GM18858 (cell line): ENCODE measurements at regions not wholly inside any gene's neighbourhood (a gene's known extent, or its start where the extent isn't known, plus 50 kb on each side); places are given as distances from the start of the nearest gene placed in this dataset.
"Not testable (repeated sequence)": the region's sequence is repeated elsewhere in the genome, so short reads cannot be mapped to it uniquely, and the experiment has no call there.

Source experiments
- ATAC-seq: cut with Tn5 transposase; IDR thresholded peaks from one replicate; pipeline ENCODE4 v1.9.1; 2021; ENCODE audit not compliant: unreplicated experiment

DNA sequence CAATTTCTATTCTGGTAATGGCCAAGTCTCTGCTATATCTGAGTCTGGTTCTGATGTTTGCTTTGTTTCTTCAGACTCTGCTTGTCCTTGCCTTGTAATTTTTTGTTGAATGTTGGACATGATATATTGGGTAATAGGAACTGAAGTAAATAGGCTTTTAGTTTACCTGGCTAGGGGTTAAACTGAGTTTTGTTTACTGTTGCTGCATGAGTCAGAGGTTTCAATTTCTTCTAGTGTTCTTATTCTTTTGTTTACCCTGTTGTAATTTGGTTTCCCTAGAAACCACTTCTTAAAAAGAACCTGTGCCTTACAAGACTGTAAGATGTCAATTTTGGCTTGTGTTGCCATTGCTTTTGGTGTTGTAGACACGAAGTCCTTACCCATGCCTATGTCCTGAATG lies 285.0 kb upstream of the KCNH7 start:
- peak; percentile 65 for ATAC-seq

DNA sequence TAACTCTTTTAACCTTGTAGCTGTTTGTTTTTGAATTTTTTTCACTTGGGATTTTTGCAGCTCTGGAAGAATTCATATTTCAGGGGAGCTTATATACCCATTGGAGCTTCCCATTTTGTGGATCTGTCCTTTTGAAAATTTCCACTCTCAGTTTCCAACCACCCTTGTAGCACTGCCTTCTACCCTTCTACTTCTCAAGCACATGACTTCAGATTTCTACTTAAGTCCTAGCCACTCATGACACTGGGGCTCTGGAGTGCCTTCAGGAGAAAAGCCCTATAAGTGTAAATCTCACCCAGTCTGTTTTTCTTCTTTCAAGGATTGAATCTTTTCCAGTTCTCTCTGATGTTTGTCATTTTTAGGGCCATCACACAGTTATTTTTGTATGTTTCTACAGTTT lies 283.7 kb upstream of the KCNH7 start:
- no peak for ATAC-seq

DNA sequence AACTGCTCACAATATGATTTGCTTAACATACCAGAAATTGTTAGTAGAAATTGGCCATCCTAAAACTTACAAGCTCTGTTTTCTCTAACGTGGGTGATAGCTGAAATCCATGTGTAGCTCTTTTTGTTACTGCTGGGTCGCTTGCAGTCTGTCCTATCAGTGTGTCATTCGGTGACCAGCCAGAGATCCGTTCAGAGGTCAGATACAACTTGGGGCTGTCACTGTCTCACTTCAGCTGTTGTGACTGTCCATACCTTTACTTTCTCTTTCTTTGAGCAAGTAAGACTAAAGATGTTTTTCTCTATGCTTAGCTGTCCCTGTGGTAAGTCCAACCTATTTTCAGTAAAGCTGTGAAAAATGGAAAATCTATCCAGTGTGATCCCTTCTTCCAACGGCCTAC lies 282.9 kb upstream of the KCNH7 start:
- no peak for ATAC-seq

DNA sequence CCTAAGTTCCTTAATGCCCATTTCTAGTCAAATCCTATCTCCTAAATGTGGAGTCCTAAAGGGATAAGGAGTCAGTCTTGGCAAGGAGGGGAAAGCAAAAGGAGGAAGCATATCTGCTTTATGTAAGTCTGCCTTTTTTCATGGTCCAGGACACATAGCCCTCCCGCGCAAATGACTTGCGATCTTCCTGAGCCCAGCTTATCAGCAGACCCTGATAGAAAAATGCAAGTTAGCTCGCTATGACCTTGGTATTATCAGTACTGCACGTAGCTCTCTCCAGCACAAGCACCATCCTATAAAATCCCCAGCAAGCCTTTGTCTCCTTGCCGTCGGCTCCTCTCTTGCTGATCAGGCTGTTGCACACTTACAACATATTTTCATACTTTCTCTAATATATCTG lies 281.4 kb upstream of the KCNH7 start:
- ATAC-seq = no peak

DNA sequence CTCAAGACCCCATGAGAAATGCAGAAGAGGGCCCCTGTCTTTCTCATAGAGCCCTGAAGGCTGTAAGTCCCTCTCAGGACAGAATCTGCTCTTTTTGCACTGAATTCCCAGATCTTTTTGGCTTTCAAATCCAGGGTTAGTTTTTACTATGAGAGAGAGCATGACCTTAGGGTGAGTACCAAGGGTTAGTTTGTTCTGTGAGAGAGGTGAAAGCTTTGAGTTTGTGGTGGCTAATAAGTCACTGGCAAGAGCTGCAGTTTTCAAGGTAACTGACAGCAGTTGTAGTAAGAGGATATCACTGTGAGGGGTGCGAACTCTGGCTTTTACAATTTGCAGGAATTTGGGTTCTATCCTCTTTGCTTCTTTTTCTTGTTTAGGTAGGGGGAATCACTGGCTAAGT lies 248.4 kb upstream of the KCNH7 start:
- no peak for ATAC-seq

DNA sequence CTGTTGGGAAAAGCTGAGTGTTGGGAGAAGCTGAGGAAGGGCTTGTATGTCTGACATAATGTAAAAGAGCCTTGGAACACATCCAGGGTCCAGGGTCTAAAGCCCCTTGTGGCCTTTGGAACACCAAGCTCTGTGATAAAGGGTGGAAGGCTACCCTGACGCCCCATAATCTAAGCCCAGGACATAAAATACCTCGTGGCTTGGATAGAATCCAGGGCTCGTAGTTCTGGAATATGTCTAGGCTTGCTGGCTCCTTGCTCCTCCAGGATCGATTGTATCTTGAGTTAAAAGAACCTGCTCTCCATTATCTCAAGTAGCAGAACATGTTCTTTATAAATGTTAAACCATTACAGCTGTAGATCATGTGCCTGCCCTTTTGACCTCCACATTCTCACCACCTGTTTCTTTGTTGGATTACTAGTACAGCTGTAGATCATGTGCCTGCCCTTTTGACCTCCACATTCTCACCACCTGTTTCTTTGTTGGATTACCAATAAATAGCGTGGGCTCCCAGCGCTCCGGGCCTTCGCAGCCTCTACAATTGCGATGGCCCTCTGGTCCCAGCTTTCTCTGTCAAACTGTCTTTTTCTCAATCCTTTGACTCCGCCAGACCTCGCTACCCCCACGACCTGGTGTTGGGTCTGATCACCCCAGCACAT lies 246.9 kb upstream of the KCNH7 start:
- not testable (repeated sequence) for ATAC-seq

DNA sequence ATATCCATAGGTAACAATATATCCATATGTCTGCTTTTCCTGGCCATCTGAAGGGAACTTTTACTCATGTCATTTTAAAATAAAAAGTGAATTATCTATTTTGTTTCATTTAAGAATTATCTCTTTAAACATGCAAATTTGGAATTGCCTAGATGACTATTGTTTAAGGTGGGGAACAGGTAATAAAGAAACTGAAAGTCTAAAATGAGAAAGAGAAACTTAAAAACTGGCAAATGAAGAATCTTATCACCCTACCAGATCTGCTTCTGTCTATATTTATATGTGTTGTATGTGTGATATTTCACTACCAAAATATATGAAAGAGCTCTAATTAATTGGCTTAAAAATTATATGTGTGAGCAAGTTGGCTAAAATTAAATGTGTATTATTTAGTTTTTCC lies 243.2 kb upstream of the KCNH7 start:
- ATAC-seq = no peak

DNA sequence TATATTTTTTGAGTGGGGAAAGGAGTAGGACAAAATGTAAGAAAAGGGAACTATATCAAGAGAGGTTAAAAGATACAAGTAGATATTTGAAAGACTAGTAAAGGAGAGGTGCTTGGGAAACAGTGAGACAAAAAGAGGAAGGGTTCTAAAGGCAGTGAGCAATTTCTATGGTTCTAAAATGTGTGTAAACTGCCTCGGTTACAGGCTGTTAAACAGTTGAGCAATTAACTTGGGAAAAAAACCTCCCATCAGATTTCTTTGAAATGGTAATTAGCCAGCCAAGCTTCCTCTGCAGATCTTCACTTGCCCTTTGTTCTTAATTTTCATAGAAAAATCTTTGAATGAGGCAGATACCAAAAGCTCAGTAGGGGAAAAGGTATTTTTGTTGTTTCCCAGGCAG lies 238.7 kb upstream of the KCNH7 start:
- ATAC-seq = no peak

DNA sequence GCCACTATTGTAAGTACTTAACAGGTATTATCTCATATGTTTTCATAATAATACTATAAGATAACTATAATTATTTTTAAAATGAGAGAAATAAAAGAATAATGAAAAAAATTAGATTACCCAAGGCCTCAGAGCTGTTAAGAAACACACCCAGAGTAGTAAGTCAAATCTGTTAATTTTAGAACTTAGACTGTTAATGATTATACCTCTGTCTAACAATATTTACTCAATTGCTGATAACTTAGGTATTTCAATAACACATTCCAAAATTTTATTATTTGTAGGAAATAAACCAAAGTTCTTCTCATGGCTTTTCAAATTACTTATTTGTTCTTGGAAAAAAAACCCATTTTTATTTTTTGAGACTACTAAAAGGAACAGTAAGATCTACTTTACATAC lies 227.5 kb upstream of the KCNH7 start:
- ATAC-seq = no peak

DNA sequence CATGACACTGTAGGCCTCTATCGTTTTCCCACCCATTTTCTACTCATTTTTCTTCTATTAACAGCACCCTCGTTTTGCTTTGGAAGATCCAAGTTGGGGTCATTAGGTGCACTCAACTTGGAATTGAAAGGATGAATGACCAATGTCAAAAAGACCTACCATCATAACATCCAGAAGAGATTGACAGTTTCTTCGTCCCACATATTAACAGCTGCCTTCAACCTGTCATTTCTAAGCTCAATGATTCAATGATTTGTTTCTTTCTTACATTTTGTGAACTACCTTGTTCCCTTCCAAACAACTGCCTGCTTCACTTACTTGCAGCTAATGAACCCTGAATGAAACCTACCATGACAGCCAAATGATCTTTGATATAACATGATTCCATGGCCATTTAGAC lies 224.0 kb upstream of the KCNH7 start:
- ATAC-seq = no peak

DNA sequence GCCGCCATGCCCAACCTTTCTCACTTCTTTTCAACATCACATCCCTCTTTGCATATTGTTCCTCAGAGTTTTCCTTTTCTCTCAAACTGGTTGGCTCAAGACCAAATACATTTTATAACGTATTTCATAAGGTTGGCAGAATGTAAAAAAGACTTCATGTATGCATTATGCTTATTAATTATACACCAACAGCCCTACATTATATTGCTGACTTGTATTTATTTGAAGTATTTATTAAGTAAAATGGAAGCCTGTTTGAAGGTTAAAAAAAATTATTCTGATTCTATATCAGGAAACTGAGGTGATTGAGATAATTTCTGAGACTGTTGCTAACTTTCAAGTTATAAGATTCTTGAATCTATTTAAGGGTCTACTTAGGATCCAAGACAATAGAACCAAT lies 208.0 kb upstream of the KCNH7 start:
- ATAC-seq = no peak

DNA sequence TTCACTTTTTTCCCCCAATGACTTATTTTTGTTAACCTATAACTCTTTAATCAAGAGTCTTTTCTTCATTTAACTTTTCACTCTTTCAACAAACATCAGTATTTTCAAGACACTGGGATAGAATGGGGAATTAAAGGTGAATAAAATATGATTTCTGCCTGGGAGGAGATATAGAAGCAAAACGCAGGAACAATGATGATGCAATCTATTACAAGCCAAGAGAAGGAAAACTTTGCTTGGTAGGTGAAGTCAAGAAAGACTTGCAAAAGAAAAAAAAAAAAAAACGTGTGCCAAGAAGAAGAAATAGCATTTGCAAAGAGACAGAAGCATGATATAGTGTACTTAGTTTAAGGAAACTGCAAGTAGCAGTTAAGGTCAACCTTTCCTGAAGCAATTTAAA lies 207.3 kb upstream of the KCNH7 start:
- ATAC-seq = no peak

DNA sequence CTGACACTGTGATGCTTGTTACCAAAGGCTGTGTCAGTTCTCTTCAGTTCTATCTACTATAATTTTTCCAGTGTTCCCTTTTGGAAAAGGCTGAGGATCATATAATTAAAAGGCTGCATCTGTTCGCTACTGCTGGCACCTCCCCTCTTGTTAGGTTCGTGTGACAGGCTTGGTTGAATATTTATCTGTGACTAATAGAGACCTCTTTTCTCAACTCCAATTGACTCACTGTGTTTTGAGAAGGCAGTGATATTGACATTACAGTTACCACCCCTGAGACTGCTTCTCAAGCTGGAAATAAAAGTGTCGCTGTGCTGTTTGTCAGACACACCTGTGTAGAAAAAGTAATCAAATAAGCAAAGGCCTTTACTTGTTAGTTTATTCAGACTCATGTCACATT lies 205.5 kb upstream of the KCNH7 start:
- no peak for ATAC-seq

DNA sequence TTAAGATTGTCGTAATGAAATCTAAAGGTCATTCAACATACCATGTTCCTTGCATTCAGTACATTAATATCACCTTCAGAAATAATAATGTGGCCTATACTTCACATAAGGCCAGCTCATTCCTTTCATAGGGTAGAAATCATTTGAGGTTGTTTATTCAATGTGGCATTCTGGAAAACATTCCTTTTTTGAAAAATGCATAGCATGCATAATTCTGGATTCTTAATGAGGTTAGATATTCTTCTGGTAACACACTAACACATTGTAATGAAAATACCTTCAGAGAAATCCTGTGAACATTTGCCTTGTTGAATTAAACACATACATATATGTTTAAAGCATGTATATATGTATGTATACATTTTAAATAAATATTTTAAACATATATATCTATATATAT lies 204.6 kb upstream of the KCNH7 start:
- ATAC-seq = no peak

DNA sequence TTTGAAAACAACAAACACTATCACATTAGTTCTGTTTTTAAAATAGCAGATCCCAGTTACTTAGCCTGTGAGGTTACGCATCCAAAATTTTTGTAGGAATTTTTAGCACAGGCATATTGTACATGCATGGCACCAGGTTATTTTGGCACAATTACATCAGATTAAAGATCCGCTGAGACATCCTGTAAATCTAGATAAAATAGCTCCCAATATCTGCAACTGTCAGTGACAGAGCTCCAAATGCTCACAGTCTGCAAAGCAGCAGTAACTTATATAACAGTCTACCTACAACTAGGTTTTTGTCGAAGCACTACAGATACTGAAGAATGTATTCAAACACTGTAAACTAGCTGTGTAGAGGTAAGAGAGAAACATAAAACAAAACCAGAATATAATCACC lies 200.7 kb upstream of the KCNH7 start:
- ATAC-seq = no peak

DNA sequence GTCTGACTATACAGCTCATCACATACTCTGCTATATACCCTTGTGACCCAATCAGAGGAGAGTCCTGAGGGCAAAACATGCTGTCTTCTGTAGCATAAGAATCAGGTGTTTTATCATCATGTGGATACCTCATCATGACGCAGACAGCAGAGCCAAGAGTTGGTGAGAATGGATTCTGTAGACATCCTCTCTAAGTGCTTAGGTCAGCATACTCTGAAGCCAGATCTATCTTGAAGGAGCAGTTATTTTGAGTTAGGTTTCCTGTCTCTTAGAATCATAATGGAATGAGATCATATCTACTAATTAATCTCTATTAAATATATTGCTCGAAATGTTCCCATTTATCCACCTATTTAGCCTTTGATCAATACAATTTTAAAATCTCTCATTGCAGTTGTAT lies 190.2 kb upstream of the KCNH7 start:
- ATAC-seq = no peak

DNA sequence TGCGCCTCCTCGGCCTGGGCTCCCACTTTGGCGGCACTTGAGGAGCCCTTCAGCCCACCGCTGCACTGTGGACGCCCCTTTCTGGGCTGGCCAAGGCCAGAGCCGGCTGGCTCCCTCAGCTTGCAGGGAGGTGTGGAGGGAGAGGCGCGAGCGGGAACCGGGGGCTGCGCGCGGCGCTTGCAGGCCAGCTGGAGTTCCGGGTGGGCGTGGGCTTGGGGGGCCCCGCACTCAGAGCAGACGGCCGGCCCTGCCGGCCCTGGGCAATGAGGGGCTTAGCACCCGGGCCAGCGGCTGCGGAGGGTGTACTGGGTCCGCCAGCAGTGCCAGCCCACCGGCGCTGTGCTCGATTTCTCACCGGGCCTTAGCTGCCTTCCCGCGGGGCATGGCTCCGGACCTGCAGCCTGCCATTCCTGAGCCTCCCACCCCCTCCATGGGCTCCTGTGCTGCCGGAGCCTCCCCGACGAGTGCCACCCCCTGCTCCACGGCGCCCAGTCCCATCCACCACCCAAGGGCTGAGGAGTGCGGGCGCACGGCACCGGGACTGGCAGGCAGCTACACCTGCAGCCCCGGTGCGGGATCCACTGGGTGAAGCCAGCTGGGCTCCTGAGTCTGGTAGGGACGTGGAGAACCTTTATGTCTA lies 187.7 kb upstream of the KCNH7 start:
- ATAC-seq = not testable (repeated sequence)

DNA sequence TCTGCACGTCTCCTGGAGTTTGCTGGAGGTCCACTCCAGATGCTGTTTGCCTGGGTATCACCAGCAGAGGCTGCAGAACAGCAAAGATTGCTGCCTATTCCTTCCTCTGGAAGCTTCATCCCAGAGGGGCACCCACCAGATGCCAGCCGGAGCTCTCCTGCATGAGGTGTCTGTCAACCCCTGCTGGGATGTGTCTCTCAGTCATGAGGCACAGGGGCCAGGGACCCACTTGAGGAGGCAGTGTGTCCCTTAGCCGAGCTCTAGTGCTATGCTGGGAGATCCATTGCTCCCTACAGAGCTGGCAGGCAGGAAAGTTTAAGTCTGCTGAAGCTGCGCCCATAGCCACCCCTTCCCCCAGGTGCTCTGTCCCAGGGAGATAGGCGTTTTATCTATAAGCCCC lies 178.3 kb upstream of the KCNH7 start:
- not testable (repeated sequence) for ATAC-seq

DNA sequence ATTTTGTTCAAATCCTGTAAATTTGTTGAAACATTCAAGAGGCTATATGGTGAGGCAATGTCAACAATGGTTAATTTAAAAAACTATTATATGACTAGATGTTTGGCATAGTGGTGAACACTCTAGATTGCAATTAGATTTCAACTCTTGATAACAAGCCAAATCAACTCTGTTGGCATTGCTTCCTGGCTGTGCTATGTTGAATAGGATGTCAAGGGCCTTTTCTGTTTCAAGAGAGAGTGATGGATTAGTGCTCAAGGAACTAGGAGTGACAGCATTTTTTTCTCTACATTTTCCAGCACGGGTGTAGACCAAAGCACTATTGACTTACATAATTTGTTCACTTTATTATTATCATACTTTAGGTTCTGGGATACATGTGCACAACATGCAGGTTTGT lies 172.4 kb upstream of the KCNH7 start:
- no peak for ATAC-seq

DNA sequence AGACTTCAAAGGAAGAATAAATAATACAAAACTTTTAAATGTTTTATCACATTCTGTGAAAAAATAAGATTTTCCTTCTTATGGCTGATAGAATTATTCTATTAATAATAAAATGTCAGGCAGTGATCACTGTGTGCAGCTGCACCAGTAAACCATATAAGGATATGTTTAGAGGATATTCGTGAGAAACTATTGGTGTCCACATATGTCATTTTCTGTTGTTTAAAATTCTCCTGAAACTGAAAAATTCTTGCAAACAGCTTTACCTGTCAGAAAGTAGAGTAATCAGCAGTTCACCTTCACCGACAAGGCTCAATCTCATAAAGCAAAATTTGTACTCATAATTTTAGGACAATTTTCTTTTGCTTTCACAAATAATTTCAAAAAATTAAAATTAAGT lies 170.1 kb upstream of the KCNH7 start:
- ATAC-seq = no peak

DNA sequence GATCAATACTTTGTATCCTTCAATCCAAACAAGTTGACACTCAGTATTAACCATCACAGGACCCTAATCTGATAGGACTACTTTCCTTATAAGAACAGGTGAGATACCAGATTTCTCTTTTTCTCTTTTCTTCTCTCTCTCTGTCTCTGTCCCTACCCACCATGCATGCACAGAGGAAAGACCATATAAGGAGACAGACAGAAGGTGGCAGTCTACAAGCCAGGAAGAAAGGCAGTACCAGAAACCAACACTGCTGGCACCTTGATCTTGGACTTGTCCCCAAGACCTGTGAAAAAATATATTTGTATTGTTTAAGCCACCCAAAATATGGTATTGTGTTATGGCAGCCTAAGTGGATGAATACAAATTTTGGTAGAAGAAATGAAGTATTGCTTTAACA lies 156.2 kb upstream of the KCNH7 start:
- ATAC-seq = no peak

DNA sequence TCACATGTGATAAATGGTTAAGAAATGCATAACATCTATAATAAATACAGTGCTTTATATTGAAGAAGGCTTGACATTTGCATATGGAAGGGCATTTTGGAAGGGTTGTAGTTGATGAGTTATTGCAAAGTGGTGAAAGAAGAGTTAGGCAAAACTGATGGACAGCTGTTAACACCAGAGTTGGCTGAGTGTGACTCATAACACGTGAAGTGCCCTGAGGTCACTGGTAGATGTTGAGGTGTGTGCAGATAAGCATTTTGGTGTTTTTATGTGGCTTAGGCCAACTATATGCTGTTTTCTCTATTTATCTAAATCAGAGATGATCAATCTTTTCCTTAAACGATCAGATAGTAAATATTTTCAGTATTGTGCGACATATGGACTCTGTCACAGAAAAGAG lies 154.3 kb upstream of the KCNH7 start:
- ATAC-seq = no peak

DNA sequence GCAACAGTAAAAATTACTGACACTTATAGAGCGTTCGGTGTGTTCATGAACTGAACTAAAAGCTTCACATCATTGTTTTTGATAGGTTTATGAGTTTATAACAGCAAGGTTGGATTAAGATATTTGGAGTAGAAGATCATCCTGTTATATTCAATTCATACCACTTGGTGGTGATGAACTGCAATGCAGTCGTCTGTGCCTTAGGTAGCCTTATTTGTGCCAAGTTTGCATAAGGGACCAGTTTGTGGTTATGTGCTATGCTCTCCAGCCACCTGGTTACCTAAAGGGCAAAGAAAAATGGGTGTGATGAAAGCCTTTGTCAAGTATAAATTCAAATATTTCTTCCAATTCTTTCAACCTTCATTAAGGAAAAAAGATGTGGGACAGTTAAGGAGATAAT lies 150.9 kb upstream of the KCNH7 start:
- ATAC-seq = no peak
